ENCODE measurements at regions not wholly inside any gene's neighbourhood (a gene's known extent, or its start where the extent isn't known, plus 50 kb on each side); places are given as distances from the start of the nearest gene placed in this dataset.

GRCh38 chr12:58248599-58248998, 307.2 kb downstream of the ATP23 start:
- TF ChIP-seq CTCF (IDR thresholded peaks at IDR 0.05), result no peak
- no peak for TF ChIP-seq POLR2A (IDR thresholded peaks at IDR 0.05)
